SK-N-SH (cell line): ENCODE measurements at regions not wholly inside any gene's neighbourhood (a gene's known extent, or its start where the extent isn't known, plus 50 kb on each side); places are given as distances from the start of the nearest gene placed in this dataset.

ENCODE experiments used
- CTCF ChIA-PET: fragments of 300-600, 350-600 bp; formaldehyde crosslinking; extraction: SDS; loops from one replicate; lab custom pipeline; 2021; lab: Yijun Ruan, JAX
- POLR2A ChIA-PET: fragments of 350-600 bp; sonication (Branson Sonifier 250); formaldehyde crosslinking; extraction: SDS; loops from one replicate; lab custom pipeline; 2020; ENCODE audit warnings: antibody characterized with exemption, inconsistent platforms; lab: Yijun Ruan, JAX
- DNase-seq: peaks from one replicate; pipeline ENCODE4 v3.0.0; 2012
- H2AFZ ChIP-seq: fragments of 200-600 bp; sonication (generic); 2 replicates; pipeline ENCODE4 v1.8.1; 2016; ENCODE audit warnings: antibody characterized with exemption, mild to moderate bottlenecking, low read depth
- H3F3A ChIP-seq: fragments of 200-600 bp; sonication (generic); replicated peaks from 2 replicates; pipeline ENCODE3; 2016; ENCODE audit warnings: antibody characterized with exemption, mild to moderate bottlenecking; ENCODE audit not compliant: insufficient read depth
- H3K27ac ChIP-seq, 2 experiments: fragments of 200-500 bp in 1 of 2; fragments of 200-600 bp in 1 of 2; sonication (Bioruptor generic) in 1 of 2; sonication (generic), shearing (Covaris generic) in 1 of 2; 2 replicates each; pipeline versions ENCODE4 v1.5.1 to v1.6.1; 2014 to 2016; ENCODE audit warnings: low read depth in 2 of 2, inconsistent platforms in 1 of 2, low read length in 1 of 2, mild to moderate bottlenecking in 1 of 2, mixed read lengths in 1 of 2
- H3K27me3 ChIP-seq: fragments of 200-600 bp; sonication (generic), shearing (Covaris generic); 2 replicates; pipeline ENCODE4 v1.6.1; 2016; ENCODE audit warnings: mixed run types; ENCODE audit not compliant: insufficient read depth
- H3K36me3 ChIP-seq, 2 experiments: fragments of 200-500 bp in 1 of 2; fragments of 200-600 bp in 1 of 2; sonication (Bioruptor generic) in 1 of 2; sonication (generic) in 1 of 2; replicated peaks in 1 of 2; 2 replicates each; pipeline versions ENCODE3 to v1.5.1; 2014 to 2016; ENCODE audit warnings: low read length in 1 of 2, mild to moderate bottlenecking in 1 of 2; ENCODE audit not compliant: insufficient read depth in 2 of 2, control insufficient read depth in 1 of 2
- H3K4me1 ChIP-seq, 2 experiments: fragments of 200-500 bp in 1 of 2; fragments of 200-600 bp in 1 of 2; sonication (Bioruptor generic) in 1 of 2; sonication (generic), shearing (Covaris generic) in 1 of 2; 2 replicates each; pipeline versions ENCODE4 v1.5.1 to v1.6.1; 2014 to 2016; ENCODE audit warnings: low read depth in 1 of 2, low read length in 1 of 2, mixed run types in 1 of 2; ENCODE audit not compliant: insufficient read depth in 2 of 2, control insufficient read depth in 1 of 2
- H3K4me2 ChIP-seq: fragments of 200-600 bp; sonication (generic), shearing (Covaris generic); 2 replicates; pipeline ENCODE4 v1.6.1; 2017; ENCODE audit warnings: mixed run types
- H3K4me3 ChIP-seq, 2 experiments: fragments of 200-500 bp in 1 of 2; fragments of 200-600 bp in 1 of 2; sonication (Bioruptor generic) in 1 of 2; sonication (generic), shearing (Covaris generic) in 1 of 2; 2 replicates each; pipeline versions ENCODE4 v1.5.1 to v1.8.1; 2014 to 2016; ENCODE audit warnings: low read depth in 2 of 2, inconsistent platforms in 1 of 2, low read length in 1 of 2, mild to moderate bottlenecking in 1 of 2, mixed read lengths in 1 of 2, moderate library complexity in 1 of 2
- H3K79me2 ChIP-seq: fragments of 200-600 bp; sonication (generic); 2 replicates; pipeline ENCODE4 v1.8.1; 2017; ENCODE audit warnings: mild to moderate bottlenecking; ENCODE audit not compliant: insufficient read depth
- H3K9ac ChIP-seq: fragments of 200-600 bp; sonication (generic); 2 replicates; pipeline ENCODE4 v1.6.1; 2017; ENCODE audit warnings: mixed run types
- H3K9me2 ChIP-seq: fragments of 200-600 bp; sonication (generic); 2 replicates; pipeline ENCODE4 v1.6.1; 2017; ENCODE audit warnings: mixed run types
- H3K9me3 ChIP-seq: fragments of 200-600 bp; sonication (generic); 2 replicates; pipeline ENCODE4 v1.6.1; 2017; ENCODE audit warnings: mixed run types, mild to moderate bottlenecking, moderate library complexity
- H4K20me1 ChIP-seq: fragments of 200-600 bp; sonication (generic); 2 replicates; pipeline ENCODE4 v1.6.1; 2017; ENCODE audit warnings: mild to moderate bottlenecking, mixed run types; ENCODE audit not compliant: insufficient read depth
- CHD2 ChIP-seq: fragments of 150-350 bp; IDR thresholded peaks from 2 replicates; pipeline ENCODE4 v1.6.1; 2018; ENCODE audit warnings: low read length; ENCODE audit not compliant: partially characterized antibody
- ELF1 ChIP-seq: IDR thresholded peaks from 2 replicates; pipeline ENCODE4 v1.4.0; 2012
- EZH2phosphoT487 ChIP-seq: fragments of 200-600 bp; sonication (generic); IDR thresholded peaks from 2 replicates; pipeline ENCODE4 v1.6.1; 2017; ENCODE audit warnings: low read depth, mixed run types, mild to moderate bottlenecking, antibody characterized with exemption, moderate library complexity, borderline replicate concordance
- FOXJ3 ChIP-seq: sonication (generic); formaldehyde crosslinking; IDR thresholded peaks from 2 replicates; pipeline ENCODE4 v1.5.1; 2020; ENCODE audit warnings: mild to moderate bottlenecking, missing genetic modification reagents
- FOXM1 ChIP-seq: IDR thresholded peaks from 2 replicates; pipeline ENCODE4 v1.4.0; 2012; ENCODE audit warnings: low read depth, mild to moderate bottlenecking
- GABPA ChIP-seq: IDR thresholded peaks from 2 replicates; pipeline ENCODE4 v1.4.0; 2012; ENCODE audit warnings: low read depth, mild to moderate bottlenecking
- GATA2 ChIP-seq: sonication (generic); formaldehyde crosslinking; IDR thresholded peaks from 2 replicates; pipeline ENCODE4 v1.5.0; 2020; ENCODE audit warnings: mild to moderate bottlenecking, missing genetic modification reagents
- JUND ChIP-seq: IDR thresholded peaks from 2 replicates; pipeline ENCODE4 v1.4.0; 2012
- MEF2A ChIP-seq: IDR thresholded peaks from 2 replicates; pipeline ENCODE4 v1.4.0; 2012; ENCODE audit warnings: low read depth, borderline replicate concordance
- NFIC ChIP-seq: IDR thresholded peaks from 2 replicates; pipeline ENCODE4 v1.4.0; 2012; ENCODE audit warnings: borderline replicate concordance
- NRF1 ChIP-seq: IDR thresholded peaks from 2 replicates; pipeline ENCODE4 v1.6.1; 2012; ENCODE audit warnings: low read depth, mild to moderate bottlenecking, low read length
- POLR2AphosphoS5 ChIP-seq: IDR thresholded peaks from 2 replicates; pipeline ENCODE4 v1.6.1; 2012; ENCODE audit warnings: low read depth, low read length
- RCOR1 ChIP-seq: fragments of 150-350 bp; IDR thresholded peaks from 2 replicates; pipeline ENCODE4 v1.6.1; 2017; ENCODE audit warnings: antibody characterized with exemption, low read length
- RXRA ChIP-seq: IDR thresholded peaks from 2 replicates; pipeline ENCODE4 v1.4.0; 2012; ENCODE audit warnings: low read depth, mild to moderate bottlenecking, borderline replicate concordance
- SIN3A ChIP-seq: IDR thresholded peaks from 2 replicates; pipeline ENCODE4 v1.6.1; 2012; ENCODE audit warnings: low read depth, mild to moderate bottlenecking, low read length, moderate library complexity, borderline replicate concordance
- SMC3 ChIP-seq: IDR thresholded peaks from 2 replicates; pipeline ENCODE4 v1.6.1; 2012; ENCODE audit warnings: low read depth, low read length, improper control_type of control experiment
- TCF12 ChIP-seq: IDR thresholded peaks from 2 replicates; pipeline ENCODE4 v1.4.0; 2012
- YY1 ChIP-seq: IDR thresholded peaks from 2 replicates; pipeline ENCODE4 v1.4.0; 2012; ENCODE audit warnings: low read depth, mild to moderate bottlenecking
- WGBS: methylation state at CpG from one replicate; pipeline ENCODE4 v1.1.6; 2017; ENCODE audit warnings: low lambda C conversion rate; 5-methylcytosine and 5-hydroxymethylcytosine counted together
- TF ChIP-seq, protein P1 (sequence below): fragments of 200-600 bp; sonication (generic); IDR thresholded peaks from 2 replicates; pipeline ENCODE4 v1.6.1; 2017; ENCODE audit warnings: antibody characterized with exemption, mild to moderate bottlenecking, moderate library complexity
- TF ChIP-seq, protein P2 (sequence below): IDR thresholded peaks from 2 replicates; pipeline ENCODE4 v1.4.0; 2012; ENCODE audit warnings: low read depth, borderline replicate concordance
- TF ChIP-seq, protein P3 (sequence below): fragments of 150-350 bp; IDR thresholded peaks from 2 replicates; pipeline ENCODE4 v1.6.1; 2017; ENCODE audit warnings: antibody characterized with exemption, low read length, low read depth, borderline replicate concordance

DNA sequence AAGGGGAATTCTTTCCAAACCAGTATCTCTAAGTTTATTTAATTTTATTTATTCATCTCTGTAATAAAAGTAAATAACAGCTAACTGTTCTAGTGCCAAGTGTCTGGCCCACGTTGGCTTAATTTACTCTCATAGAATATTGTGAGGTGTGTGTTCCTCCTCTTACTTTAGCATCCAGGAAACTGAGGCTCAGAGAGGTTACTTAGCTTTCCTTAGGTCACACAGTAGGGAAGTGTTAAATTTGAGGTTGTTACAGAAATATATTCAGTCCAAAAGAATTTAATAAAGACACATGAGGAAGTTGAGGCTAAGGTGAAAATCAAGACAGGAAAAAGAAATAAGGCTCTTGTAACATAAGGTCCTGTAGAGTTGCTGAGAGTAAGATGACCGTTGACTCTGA is 84.4 kb upstream of the MRPS22 start:
- ChIA-PET CTCF (interaction anchor here (0.6 kb wide), 1 partner anchor 133 kb away, joined by 3 read pairs; no protein-coding TSS in a partner anchor), POLR2A (interaction anchor here (0.6 kb wide), 1 partner anchor 28 kb away, joined by 3 read pairs; no protein-coding TSS in a partner anchor)
- no peak overlapping the region for H2AFZ ChIP-seq

DNA sequence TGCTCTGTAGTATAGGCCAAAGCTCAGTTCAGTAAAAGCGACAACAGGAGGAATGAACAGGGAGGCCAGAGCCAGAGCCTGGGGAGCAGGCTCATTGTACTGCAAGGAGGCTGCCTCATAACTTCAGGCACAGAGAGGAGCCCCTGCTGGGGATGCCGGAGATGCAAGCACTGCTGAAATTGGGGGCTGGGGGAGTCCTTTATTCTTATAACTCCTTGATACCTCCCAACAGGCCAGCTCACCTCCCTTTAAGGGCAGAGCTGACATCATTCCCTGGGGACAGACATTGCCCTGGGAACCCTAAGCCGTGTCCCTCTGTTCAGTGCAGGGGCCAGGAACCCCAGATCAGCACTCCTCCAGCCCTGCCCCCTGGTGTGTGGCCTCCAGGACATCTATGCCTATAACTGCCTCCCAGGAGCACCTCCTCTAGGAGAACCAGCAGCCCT is 83.8 kb upstream of the MRPS22 start:
- no peak for DNase-seq
- no peaks in the 10 kb centered on the region for H3F3A ChIP-seq
- CTCF ChIA-PET = interaction anchor here (0.6 kb wide), 1 partner anchor 134 kb away, joined by 3 read pairs; no protein-coding TSS in a partner anchor
- H3K9me3 ChIP-seq = no peaks in the 10 kb centered on the region
- H3K9ac ChIP-seq = no peak overlapping the region
- no peaks in the 10 kb centered on the region for H3K9me2 ChIP-seq
- WGBS = 72% methylated on average over 3 of the region's 3 CpGs
- no peak overlapping the region for H3K4me2 ChIP-seq
- no peak overlapping the region for H3K27ac ChIP-seq
- peaks cover 8% of the 10 kb centered on the region; the same call in 1 of the 2 replicates for H3K27me3 ChIP-seq
- no peaks in the 10 kb centered on the region for H4K20me1 ChIP-seq
- no peak overlapping the region for H2AFZ ChIP-seq
- POLR2A ChIA-PET = interaction anchor here (0.6 kb wide), 1 partner anchor 29 kb away, joined by 3 read pairs; no protein-coding TSS in a partner anchor
- no peak overlapping the region for H3K4me3 ChIP-seq
- H3K36me3 ChIP-seq = no peaks in the 10 kb centered on the region
- TF ChIP-seq, protein P1, sequence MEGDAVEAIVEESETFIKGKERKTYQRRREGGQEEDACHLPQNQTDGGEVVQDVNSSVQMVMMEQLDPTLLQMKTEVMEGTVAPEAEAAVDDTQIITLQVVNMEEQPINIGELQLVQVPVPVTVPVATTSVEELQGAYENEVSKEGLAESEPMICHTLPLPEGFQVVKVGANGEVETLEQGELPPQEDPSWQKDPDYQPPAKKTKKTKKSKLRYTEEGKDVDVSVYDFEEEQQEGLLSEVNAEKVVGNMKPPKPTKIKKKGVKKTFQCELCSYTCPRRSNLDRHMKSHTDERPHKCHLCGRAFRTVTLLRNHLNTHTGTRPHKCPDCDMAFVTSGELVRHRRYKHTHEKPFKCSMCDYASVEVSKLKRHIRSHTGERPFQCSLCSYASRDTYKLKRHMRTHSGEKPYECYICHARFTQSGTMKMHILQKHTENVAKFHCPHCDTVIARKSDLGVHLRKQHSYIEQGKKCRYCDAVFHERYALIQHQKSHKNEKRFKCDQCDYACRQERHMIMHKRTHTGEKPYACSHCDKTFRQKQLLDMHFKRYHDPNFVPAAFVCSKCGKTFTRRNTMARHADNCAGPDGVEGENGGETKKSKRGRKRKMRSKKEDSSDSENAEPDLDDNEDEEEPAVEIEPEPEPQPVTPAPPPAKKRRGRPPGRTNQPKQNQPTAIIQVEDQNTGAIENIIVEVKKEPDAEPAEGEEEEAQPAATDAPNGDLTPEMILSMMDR = no peak
- TF ChIP-seq GABPA (no peak), SMC3 (no peak), POLR2AphosphoS5 (no peak), CHD2 (no peak), GATA2 (no peak), FOXJ3 (CRISPR knock-in tag) (no peak), NRF1 (no peak), MEF2A (no peak), YY1 (no peak), ELF1 (no peak), RXRA (no peak), TCF12 (no peak), NFIC (no peak), FOXM1 (no peak), RCOR1 (no peak)
- TF ChIP-seq, protein P2, sequence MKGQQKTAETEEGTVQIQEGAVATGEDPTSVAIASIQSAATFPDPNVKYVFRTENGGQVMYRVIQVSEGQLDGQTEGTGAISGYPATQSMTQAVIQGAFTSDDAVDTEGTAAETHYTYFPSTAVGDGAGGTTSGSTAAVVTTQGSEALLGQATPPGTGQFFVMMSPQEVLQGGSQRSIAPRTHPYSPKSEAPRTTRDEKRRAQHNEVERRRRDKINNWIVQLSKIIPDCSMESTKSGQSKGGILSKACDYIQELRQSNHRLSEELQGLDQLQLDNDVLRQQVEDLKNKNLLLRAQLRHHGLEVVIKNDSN = no peak
- TF ChIP-seq, protein P3, sequence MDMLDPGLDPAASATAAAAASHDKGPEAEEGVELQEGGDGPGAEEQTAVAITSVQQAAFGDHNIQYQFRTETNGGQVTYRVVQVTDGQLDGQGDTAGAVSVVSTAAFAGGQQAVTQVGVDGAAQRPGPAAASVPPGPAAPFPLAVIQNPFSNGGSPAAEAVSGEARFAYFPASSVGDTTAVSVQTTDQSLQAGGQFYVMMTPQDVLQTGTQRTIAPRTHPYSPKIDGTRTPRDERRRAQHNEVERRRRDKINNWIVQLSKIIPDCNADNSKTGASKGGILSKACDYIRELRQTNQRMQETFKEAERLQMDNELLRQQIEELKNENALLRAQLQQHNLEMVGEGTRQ = no peak
- H3K4me1 ChIP-seq = peaks cover 0 to 15% of the 10 kb centered on the region in 2 experiments; a peak in 1 of 4 replicates
- H3K79me2 ChIP-seq = no peaks in the 10 kb centered on the region

More for the DNA sequence above, 84.4 kb upstream of the MRPS22 start:
- H3F3A ChIP-seq = no peaks in the 10 kb centered on the region
- H3K4me2 ChIP-seq = no peak overlapping the region
- no peaks in the 10 kb centered on the region for H3K79me2 ChIP-seq
- H3K27me3 ChIP-seq = peaks cover 8% of the 10 kb centered on the region; the same call in 1 of the 2 replicates
- 46% methylated on average over 2 of the region's 2 CpGs for WGBS
- H3K9me2 ChIP-seq = no peaks in the 10 kb centered on the region
- H3K4me3 ChIP-seq = no peak overlapping the region
- no peak overlapping the region for H3K9ac ChIP-seq
- no peaks in the 10 kb centered on the region for H3K36me3 ChIP-seq
- peaks cover 0 to 14% of the 10 kb centered on the region in 2 experiments; a peak in 1 of 4 replicates for H3K4me1 ChIP-seq
- no peak overlapping the region for H3K27ac ChIP-seq
- no peak for DNase-seq
- TF ChIP-seq EZH2phosphoT487 (no peak), JUND (no peak), SIN3A (no peak), SMC3 (no peak)
- H4K20me1 ChIP-seq = no peaks in the 10 kb centered on the region
- H3K9me3 ChIP-seq = no peaks in the 10 kb centered on the region
